DND-41 (cell line): ENCODE measurements at regions not wholly inside any gene's neighbourhood (a gene's known extent, or its start where the extent isn't known, plus 50 kb on each side); places are given as distances from the start of the nearest gene placed in this dataset.

Source experiments
- ATAC-seq: fragments of 200-7000 bp; cut with Tn5 transposase; 3 replicates; pipeline ENCODE4 v1.9.1; 2021; ENCODE audit warnings: low read depth; ENCODE audit not compliant: insufficient read depth
- DNase-seq: peaks from one replicate; pipeline ENCODE4 v3.0.0-alpha.2; 2020
- H2AFZ ChIP-seq: 2 replicates; pipeline ENCODE4 v1.6.0; 2012; ENCODE audit warnings: low read depth, low read length
- H3K27ac ChIP-seq: 2 replicates; pipeline ENCODE4 v1.5.1; 2012; ENCODE audit warnings: low read length, inconsistent platforms
- H3K27me3 ChIP-seq: fragments of 200-600 bp; sonication (generic); 2 replicates; pipeline ENCODE4 v1.6.0; 2012; ENCODE audit warnings: low read length, mild to moderate bottlenecking, inconsistent platforms; ENCODE audit not compliant: insufficient read depth, poor library complexity
- H3K36me3 ChIP-seq: 2 replicates; pipeline ENCODE4 v1.5.1; 2012; ENCODE audit warnings: low read length, inconsistent platforms; ENCODE audit not compliant: insufficient read depth
- H3K4me1 ChIP-seq: 2 replicates; pipeline ENCODE4 v1.5.1; 2012; ENCODE audit warnings: mild to moderate bottlenecking, low read length; ENCODE audit not compliant: insufficient read depth
- H3K4me2 ChIP-seq: 2 replicates; pipeline ENCODE4 v1.6.0; 2012; ENCODE audit warnings: mild to moderate bottlenecking, moderate library complexity, low read length, inconsistent platforms; ENCODE audit not compliant: insufficient read depth
- H3K4me3 ChIP-seq, 2 experiments: fragments of 200-600 bp in 1 of 2; shearing (Covaris generic) in 1 of 2; 2 replicates each; pipeline ENCODE4 v1.5.1; 2012 to 2016; ENCODE audit warnings: inconsistent platforms in 2 of 2, low read length in 2 of 2, mild to moderate bottlenecking in 2 of 2, low read depth in 1 of 2, moderate library complexity in 1 of 2
- H3K79me2 ChIP-seq: 2 replicates; pipeline ENCODE4 v1.6.0; 2012; ENCODE audit warnings: low read length, inconsistent platforms; ENCODE audit not compliant: insufficient read depth
- H3K9ac ChIP-seq: 2 replicates; pipeline ENCODE4 v1.6.0; 2012; ENCODE audit warnings: low read depth, mild to moderate bottlenecking, inconsistent platforms, low read length, moderate library complexity
- H3K9me3 ChIP-seq: 2 replicates; pipeline ENCODE4 v1.5.1; 2012; ENCODE audit warnings: low read length, moderate library complexity, mild to moderate bottlenecking, inconsistent platforms; ENCODE audit not compliant: insufficient read depth, severe bottlenecking
- H4K20me1 ChIP-seq: 2 replicates; pipeline ENCODE4 v1.6.0; 2012; ENCODE audit warnings: low read length; ENCODE audit not compliant: insufficient read depth
- EZH2 ChIP-seq: IDR thresholded peaks from 3 replicates; pipeline ENCODE4 v1.6.1; 2012; ENCODE audit warnings: borderline replicate concordance, low read depth, mild to moderate bottlenecking, moderate library complexity, low read length, inconsistent platforms; ENCODE audit not compliant: severe bottlenecking
- TF ChIP-seq, protein P1 (sequence below): IDR thresholded peaks from 2 replicates; pipeline ENCODE4 v1.5.1; 2012; ENCODE audit warnings: borderline replicate concordance, low read length, moderate library complexity, mild to moderate bottlenecking; ENCODE audit not compliant: poor library complexity, severe bottlenecking; ENCODE audit errors: extremely low read depth

DNA sequence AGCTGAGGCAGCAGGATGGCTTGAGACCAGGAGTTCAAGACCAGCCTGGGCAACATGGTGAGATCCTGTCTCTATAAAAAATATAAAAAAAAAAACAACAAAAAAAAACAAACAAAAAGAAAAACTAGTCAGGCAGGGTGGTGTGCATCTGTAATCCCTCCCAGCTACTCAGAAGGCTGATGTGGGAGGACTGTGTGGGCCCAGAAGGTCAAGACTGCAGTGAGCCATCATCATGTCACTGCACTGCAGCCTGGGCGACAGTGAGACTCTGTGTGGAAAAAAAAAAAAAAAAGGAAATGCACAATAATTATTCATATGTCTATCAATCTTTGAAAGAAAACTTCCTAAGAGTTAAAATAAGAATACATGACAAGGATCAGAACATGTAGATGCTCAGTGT lies 178.3 kb downstream of the SEM1 start:
- no peaks in the 10 kb centered on the region for H3K36me3 ChIP-seq
- H3K9me3 ChIP-seq = no peaks in the 10 kb centered on the region
- H3K4me3 ChIP-seq = no peak overlapping the region
- DNase-seq (no peak), ATAC-seq (no peak)
- no peaks in the 10 kb centered on the region for H4K20me1 ChIP-seq
- H2AFZ ChIP-seq = no peak overlapping the region
- TF ChIP-seq, protein P1, sequence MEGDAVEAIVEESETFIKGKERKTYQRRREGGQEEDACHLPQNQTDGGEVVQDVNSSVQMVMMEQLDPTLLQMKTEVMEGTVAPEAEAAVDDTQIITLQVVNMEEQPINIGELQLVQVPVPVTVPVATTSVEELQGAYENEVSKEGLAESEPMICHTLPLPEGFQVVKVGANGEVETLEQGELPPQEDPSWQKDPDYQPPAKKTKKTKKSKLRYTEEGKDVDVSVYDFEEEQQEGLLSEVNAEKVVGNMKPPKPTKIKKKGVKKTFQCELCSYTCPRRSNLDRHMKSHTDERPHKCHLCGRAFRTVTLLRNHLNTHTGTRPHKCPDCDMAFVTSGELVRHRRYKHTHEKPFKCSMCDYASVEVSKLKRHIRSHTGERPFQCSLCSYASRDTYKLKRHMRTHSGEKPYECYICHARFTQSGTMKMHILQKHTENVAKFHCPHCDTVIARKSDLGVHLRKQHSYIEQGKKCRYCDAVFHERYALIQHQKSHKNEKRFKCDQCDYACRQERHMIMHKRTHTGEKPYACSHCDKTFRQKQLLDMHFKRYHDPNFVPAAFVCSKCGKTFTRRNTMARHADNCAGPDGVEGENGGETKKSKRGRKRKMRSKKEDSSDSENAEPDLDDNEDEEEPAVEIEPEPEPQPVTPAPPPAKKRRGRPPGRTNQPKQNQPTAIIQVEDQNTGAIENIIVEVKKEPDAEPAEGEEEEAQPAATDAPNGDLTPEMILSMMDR = no peak
- H3K9ac ChIP-seq = no peak overlapping the region
- no peak overlapping the region for H3K27ac ChIP-seq
- no peaks in the 10 kb centered on the region for H3K27me3 ChIP-seq
- no peaks in the 10 kb centered on the region for H3K79me2 ChIP-seq
- H3K4me1 ChIP-seq = no peaks in the 10 kb centered on the region
- H3K4me2 ChIP-seq = no peak overlapping the region

DNA sequence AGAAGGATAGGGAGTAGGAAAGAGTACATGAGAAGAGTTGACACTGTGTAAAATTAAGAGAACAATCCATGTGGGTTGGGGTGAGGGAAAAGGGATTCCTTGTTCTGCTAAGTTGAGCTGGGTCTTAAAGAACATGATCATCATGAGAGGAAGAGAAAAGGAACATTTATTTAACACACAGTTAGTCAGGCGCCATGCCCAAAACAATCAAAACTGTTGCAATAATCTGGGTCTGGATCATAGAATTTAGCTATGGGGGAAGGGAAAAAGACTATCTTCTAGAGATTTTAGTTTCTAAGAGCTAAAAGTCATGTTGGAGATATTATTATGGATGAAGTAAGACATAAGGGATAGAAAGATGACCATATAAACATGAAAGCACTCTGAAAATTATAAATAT lies 178.9 kb downstream of the SEM1 start:
- H2AFZ ChIP-seq = no peak overlapping the region
- H3K4me3 ChIP-seq = no peak overlapping the region
- H3K36me3 ChIP-seq = no peaks in the 10 kb centered on the region
- H3K27me3 ChIP-seq = no peaks in the 10 kb centered on the region
- no peaks in the 10 kb centered on the region for H3K9me3 ChIP-seq
- DNase-seq (no peak), ATAC-seq (no peak)
- H3K79me2 ChIP-seq = no peaks in the 10 kb centered on the region
- H3K4me1 ChIP-seq = no peaks in the 10 kb centered on the region
- H3K4me2 ChIP-seq = no peak overlapping the region
- H4K20me1 ChIP-seq = no peaks in the 10 kb centered on the region
- H3K9ac ChIP-seq = no peak overlapping the region
- H3K27ac ChIP-seq = no peak overlapping the region
- TF ChIP-seq, protein P1 = no peak
- no peak for TF ChIP-seq EZH2

- Histone ChIP-seq H4K20me1 (no peaks in the 10 kb centered on the region), H2AFZ (no peak overlapping the region), H3K4me1 (no peaks in the 10 kb centered on the region), H3K4me3 (no peak overlapping the region), H3K4me2 (no peak overlapping the region), H3K27ac (no peak overlapping the region), H3K9me3 (no peaks in the 10 kb centered on the region), H3K36me3 (no peaks in the 10 kb centered on the region), H3K9ac (no peak overlapping the region), H3K27me3 (no peaks in the 10 kb centered on the region), H3K79me2 (no peaks in the 10 kb centered on the region)
- ATAC-seq (no peak), DNase-seq (no peak)
- TF ChIP-seq, protein P1 = no peak
- no peak for TF ChIP-seq EZH2
Measured at GRCh38 chr7:96527133-96527827, 182.4 kb downstream of the SEM1 start.
